UCSD-AML1 (cell line): ENCODE measurements at regions not wholly inside any gene's neighbourhood (a gene's known extent, or its start where the extent isn't known, plus 50 kb on each side); places are given as distances from the start of the nearest gene placed in this dataset.

Source experiments
- DNase-seq: peaks from one replicate; lab custom pipeline; 2025; ENCODE audit not compliant: unreplicated experiment; lab: John Stamatoyannopoulos, UW

GRCh38 chr16:9500872-9501271 is 409.4 kb downstream of the HAPSTR1 start:
- no peak for DNase-seq

GRCh38 chr16:9503251-9503984 is 412.0 kb downstream of the HAPSTR1 start:
- DNase-seq = no peak

GRCh38 chr16:9508328-9508936 is 417.0 kb downstream of the HAPSTR1 start:
- no peak for DNase-seq

GRCh38 chr16:9509663-9510062 is 418.2 kb downstream of the HAPSTR1 start:
- no peak for DNase-seq

- no peak for DNase-seq
Observed at GRCh38 chr16:9511389-9511788, 419.9 kb downstream of the HAPSTR1 start.

GRCh38 chr16:9516444-9516843 is 425.0 kb downstream of the HAPSTR1 start:
- no peak for DNase-seq

- DNase-seq = no peak
Observed at GRCh38 chr16:9518051-9518450, 426.6 kb downstream of the HAPSTR1 start.

- no peak for DNase-seq
Observed at GRCh38 chr16:9518581-9518980, 427.1 kb downstream of the HAPSTR1 start.

- DNase-seq = no peak
Observed at GRCh38 chr16:9521749-9522370, 430.4 kb downstream of the HAPSTR1 start.

- no peak for DNase-seq
Observed at GRCh38 chr16:9522614-9523013, 431.2 kb downstream of the HAPSTR1 start.

GRCh38 chr16:9523994-9524393 is 432.6 kb downstream of the HAPSTR1 start:
- no peak for DNase-seq

- DNase-seq = no peak
Observed at GRCh38 chr16:9525037-9525436, 433.6 kb downstream of the HAPSTR1 start.

GRCh38 chr16:9526791-9527190 is 435.3 kb downstream of the HAPSTR1 start:
- no peak for DNase-seq

- no peak for DNase-seq
Observed at GRCh38 chr16:9527976-9528375, 436.5 kb downstream of the HAPSTR1 start.

GRCh38 chr16:9528511-9529079 is 437.2 kb downstream of the HAPSTR1 start:
- DNase-seq = no peak

GRCh38 chr16:9533042-9533441 is 441.6 kb downstream of the HAPSTR1 start:
- DNase-seq = no peak

GRCh38 chr16:9534759-9535158 is 443.3 kb downstream of the HAPSTR1 start:
- no peak for DNase-seq

GRCh38 chr16:9536905-9537304 is 445.5 kb downstream of the HAPSTR1 start:
- DNase-seq = no peak

GRCh38 chr16:9539346-9539745 is 447.9 kb downstream of the HAPSTR1 start:
- no peak for DNase-seq

- DNase-seq = no peak
Observed at GRCh38 chr16:9541723-9542122, 450.3 kb downstream of the HAPSTR1 start.

GRCh38 chr16:9542165-9542755 is 450.8 kb downstream of the HAPSTR1 start:
- no peak for DNase-seq
